ENCODE measurements at regions not wholly inside any gene's neighbourhood (a gene's known extent, or its start where the extent isn't known, plus 50 kb on each side); places are given as distances from the start of the nearest gene placed in this dataset.

DNA sequence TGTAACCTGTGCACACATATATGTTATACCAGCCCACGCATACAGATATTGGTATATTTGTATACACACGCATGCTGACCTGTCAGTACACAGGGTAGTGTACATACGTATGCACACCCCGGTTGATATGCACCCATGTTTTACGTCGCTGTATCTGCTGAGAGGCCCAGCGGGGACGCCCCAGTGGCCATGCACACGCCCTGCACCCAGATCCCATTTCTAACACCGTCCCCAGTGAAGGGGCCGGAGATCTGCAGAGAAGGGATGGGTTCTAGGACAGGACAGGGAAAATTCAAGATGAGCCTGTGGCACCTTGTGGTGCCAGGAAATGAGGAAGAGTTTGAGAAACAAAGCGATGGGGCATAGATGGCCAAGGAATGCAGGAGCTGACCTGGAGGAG, 57.2 kb upstream of the TTC34 start:
- Histone ChIP-seq H3K4me1 (ENCODE audit: control insufficient read depth in 2 of 2, insufficient read depth in 2 of 2, low read length in 2 of 2) (no peaks in the 10 kb centered on the region), H3K9me3 (ENCODE audit: control extremely low read depth in 1 of 3, control insufficient read depth in 2 of 3, insufficient read depth in 1 of 3, low read length in 2 of 3) (peaks cover 0 to 27% (median 0%) of the 10 kb centered on the region in 3 donors), H4K20me1 (ENCODE audit: control insufficient read depth, insufficient read depth, low read length, poor library complexity, severe bottlenecking) (no peaks in the 10 kb centered on the region), H3K4me3 (ENCODE audit: control extremely low read depth in 1 of 5, extremely low read depth in 1 of 5, insufficient read depth in 1 of 5, low read depth in 2 of 5, low read length in 4 of 5) (no peak overlapping the region), H3K9ac (ENCODE audit: low read length) (no peak overlapping the region), H3K79me2 (ENCODE audit: control insufficient read depth, insufficient read depth, low read length) (no peaks in the 10 kb centered on the region), H3K27me3 (replicated peaks in 1 of 4; ENCODE audit: control extremely low read depth in 1 of 4, control insufficient read depth in 3 of 4, insufficient read depth in 4 of 4, low read length in 3 of 4) (no peaks in the 10 kb centered on the region), H2AFZ (ENCODE audit: insufficient read depth, low read depth, low read length, poor library complexity, severe bottlenecking) (no peak overlapping the region), H3K36me3 (replicated peaks in 1 of 2; ENCODE audit: control extremely low read depth in 1 of 2, control insufficient read depth in 1 of 2, extremely low read depth in 1 of 2, insufficient read depth in 2 of 2, low read length in 1 of 2) (no peaks in the 10 kb centered on the region), H3K27ac (ENCODE audit: low read length in 2 of 2) (no peak overlapping the region), H3K4me2 (replicated peaks; ENCODE audit: low read depth, low read length, poor library complexity, severe bottlenecking) (no peak overlapping the region)
- TF ChIP-seq EZH2 (IDR thresholded peaks at IDR 0.05; ENCODE audit: borderline replicate concordance, insufficient read depth, low read depth, low read length, poor library complexity, severe bottlenecking) (no peak), CTCF (IDR thresholded peaks at IDR 0.05) (no peak)
- Mint-ChIP-seq H3K4me3 (no peak overlapping the region), H3K27me3 (no peaks in the 10 kb centered on the region), H3K27ac (peak overlapping the region; percentile 37), H3K9me3 (ENCODE audit: insufficient read depth) (no peaks in the 10 kb centered on the region), H3K4me1 (no peaks in the 10 kb centered on the region)
- POLR2A ChIA-PET = no interaction called here
- CTCF ChIA-PET = no interaction called here
- DNase-seq (no peak), ATAC-seq (ENCODE audit: low read depth) (no peak)
- intact Hi-C loops (cut with micrococcal nuclease) = no loop called here
- 97% methylated on average over 5 of the region's 12 CpGs for WGBS (ENCODE audit: insufficient coverage)

GRCh38 chr1:2859219-2859880, 57.9 kb upstream of the TTC34 start:
- no peaks in the 10 kb centered on the region for H3K36me3 ChIP-seq (replicated peaks in 1 of 2; ENCODE audit: control extremely low read depth in 1 of 2, control insufficient read depth in 1 of 2, extremely low read depth in 1 of 2, insufficient read depth in 2 of 2, low read length in 1 of 2)
- no peaks in the 10 kb centered on the region for H3K4me1 Mint-ChIP-seq
- no peak overlapping the region for H3K4me3 Mint-ChIP-seq
- ChIA-PET CTCF (no interaction called here), POLR2A (no interaction called here)
- H3K27ac ChIP-seq (ENCODE audit: low read length in 2 of 2) = peak overlapping the region in 1 of 2 donors; percentile 6
- no peaks in the 10 kb centered on the region for H3K4me1 ChIP-seq (ENCODE audit: control insufficient read depth in 2 of 2, insufficient read depth in 2 of 2, low read length in 2 of 2)
- WGBS (ENCODE audit: insufficient coverage) = 84% methylated on average over 5 of the region's 5 CpGs
- H3K4me3 ChIP-seq (ENCODE audit: control extremely low read depth in 1 of 5, extremely low read depth in 1 of 5, insufficient read depth in 1 of 5, low read depth in 2 of 5, low read length in 4 of 5) = no peak overlapping the region
- H4K20me1 ChIP-seq (ENCODE audit: control insufficient read depth, insufficient read depth, low read length, poor library complexity, severe bottlenecking) = no peaks in the 10 kb centered on the region
- peaks cover 0 to 27% (median 0%) of the 10 kb centered on the region in 3 donors for H3K9me3 ChIP-seq (ENCODE audit: control extremely low read depth in 1 of 3, control insufficient read depth in 2 of 3, insufficient read depth in 1 of 3, low read length in 2 of 3)
- no peak overlapping the region for H3K27ac Mint-ChIP-seq
- H3K4me2 ChIP-seq (replicated peaks; ENCODE audit: low read depth, low read length, poor library complexity, severe bottlenecking) = no peak overlapping the region
- ATAC-seq (ENCODE audit: low read depth) (no peak), DNase-seq (no peak)
- no peak overlapping the region for H3K9ac ChIP-seq (ENCODE audit: low read length)
- H3K27me3 ChIP-seq (replicated peaks in 1 of 4; ENCODE audit: control extremely low read depth in 1 of 4, control insufficient read depth in 3 of 4, insufficient read depth in 4 of 4, low read length in 3 of 4) = no peaks in the 10 kb centered on the region
- TF ChIP-seq EZH2 (IDR thresholded peaks at IDR 0.05; ENCODE audit: borderline replicate concordance, insufficient read depth, low read depth, low read length, poor library complexity, severe bottlenecking) (no peak), CTCF (IDR thresholded peaks at IDR 0.05) (no peak)
- no peaks in the 10 kb centered on the region for H3K79me2 ChIP-seq (ENCODE audit: control insufficient read depth, insufficient read depth, low read length)
- intact Hi-C loops (cut with micrococcal nuclease) = no loop called here
- H2AFZ ChIP-seq (ENCODE audit: insufficient read depth, low read depth, low read length, poor library complexity, severe bottlenecking) = no peak overlapping the region
- H3K27me3 Mint-ChIP-seq = no peaks in the 10 kb centered on the region
- H3K9me3 Mint-ChIP-seq (ENCODE audit: insufficient read depth) = no peaks in the 10 kb centered on the region
